ENCODE measurements at regions not wholly inside any gene's neighbourhood (a gene's known extent, or its start where the extent isn't known, plus 50 kb on each side); places are given as distances from the start of the nearest gene placed in this dataset.

GRCh38 chr4:41438931-41439297 is 99.0 kb upstream of the LIMCH1 start:
- Histone ChIP-seq H2BK120ac (replicated peaks; ENCODE audit: low read depth, low read length) (no peak overlapping the region), H3K27me3 (replicated peaks in 1 of 4; ENCODE audit: control insufficient read depth in 3 of 4, extremely low read depth in 1 of 4, insufficient read depth in 3 of 4, low read length in 3 of 4) (no peaks in the 10 kb centered on the region), H2BK20ac (ENCODE audit: low read length) (no peak overlapping the region), H4K91ac (replicated peaks; ENCODE audit: insufficient read length, low read length) (peak overlapping the region; percentile 36), H3K4me1 (replicated peaks in 1 of 4; ENCODE audit: control insufficient read depth in 3 of 4, insufficient read depth in 4 of 4, low read length in 3 of 4) (peaks cover 0 to 11% (median 3%) of the 10 kb centered on the region in 4 experiments; a peak in 6 of 7 replicates), H3K9me3 (ENCODE audit: insufficient read depth in 2 of 2, low read depth in 1 of 2, low read length in 1 of 2) (no peaks in the 10 kb centered on the region), H3K79me1 (ENCODE audit: low read depth, low read length) (no peaks in the 10 kb centered on the region), H3K23ac (ENCODE audit: insufficient read length) (no peak overlapping the region), H3K4me3 (ENCODE audit: extremely low read depth in 1 of 4, insufficient read depth in 2 of 4, low read depth in 3 of 4, low read length in 4 of 4) (no peak overlapping the region), H3K18ac (ENCODE audit: extremely low read depth, low read length) (no peak overlapping the region), H2BK5ac (ENCODE audit: low read depth, low read length) (0 out of 2 replicates have a peak overlapping the region, but pooled peaks have one; percentile 37), H2AK5ac (ENCODE audit: low read depth, low read length) (0 out of 2 replicates have a peak overlapping the region, but pooled peaks have one; percentile 54), H3K27ac (ENCODE audit: low read depth, low read length) (no peak overlapping the region), H4K8ac (ENCODE audit: extremely low read depth, insufficient read depth, low read length) (no peak overlapping the region), H2BK15ac (ENCODE audit: low read length) (no peak overlapping the region), H3K23me2 (ENCODE audit: low read depth, low read length) (no peaks in the 10 kb centered on the region; the same call in 1 of the 2 replicates), H3K36me3 (ENCODE audit: control insufficient read depth in 2 of 4, insufficient read depth in 4 of 4, low read length in 3 of 4) (no peaks in the 10 kb centered on the region), H3K14ac (ENCODE audit: insufficient read length) (no peak overlapping the region), H3K4me2 (ENCODE audit: insufficient read depth in 1 of 2, low read depth in 2 of 2, low read length in 2 of 2) (no peak overlapping the region), H3K4ac (replicated peaks; ENCODE audit: insufficient read length, low read depth, low read length) (no peak overlapping the region), H3K79me2 (ENCODE audit: control insufficient read depth in 1 of 2, insufficient read depth in 2 of 2, low read length in 2 of 2) (no peaks in the 10 kb centered on the region), H4K5ac (ENCODE audit: insufficient read length, low read depth, low read length) (no peak overlapping the region), H4K20me1 (replicated peaks in 1 of 2; ENCODE audit: control insufficient read depth in 1 of 2, insufficient read depth in 2 of 2, low read length in 2 of 2) (no peaks in the 10 kb centered on the region), H3K56ac (replicated peaks; ENCODE audit: insufficient read length, low read depth, low read length) (no peak overlapping the region), H2AFZ (ENCODE audit: low read length) (no peak overlapping the region), H2BK12ac (ENCODE audit: low read depth, low read length) (peak overlapping the region; percentile 86), H3K9ac (replicated peaks in 1 of 4; ENCODE audit: extremely low read depth in 1 of 4, low read depth in 3 of 4, low read length in 3 of 4) (no peak overlapping the region)
- CTCF ChIA-PET (ENCODE audit: partially characterized antibody): interaction anchor here (0.5 kb wide), 1 partner anchor 158 kb away, joined by 3 read pairs; no protein-coding TSS in a partner anchor
- TF ChIP-seq RXRA (IDR thresholded peaks at IDR 0.05; ENCODE audit: insufficient read depth, low read depth, low read length) (no peak), CBX8 (IDR thresholded peaks at IDR 0.05; ENCODE audit: borderline replicate concordance, low read depth, low read length) (no peak), E2F6 (IDR thresholded peaks at IDR 0.05) (no peak), RBBP5 (IDR thresholded peaks at IDR 0.05; ENCODE audit: borderline replicate concordance, low read depth, low read length) (no peak), ATF3 (IDR thresholded peaks at IDR 0.05; ENCODE audit: insufficient read depth, low read depth, low read length) (no peak), JUND (IDR thresholded peaks at IDR 0.05; ENCODE audit: low read length) (no peak), SRF (IDR thresholded peaks at IDR 0.05; ENCODE audit: low read depth, low read length) (no peak), SP4 (IDR thresholded peaks at IDR 0.05; ENCODE audit: low read length) (no peak), ATF2 (IDR thresholded peaks at IDR 0.05; ENCODE audit: low read length) (no peak), GABPA (IDR thresholded peaks at IDR 0.05; ENCODE audit: borderline replicate concordance, insufficient read depth, low read length) (no peak)
- no peak for FAIRE-seq
- WGBS, 2 experiments (ENCODE audit: extremely low coverage in 1 of 2, insufficient coverage in 1 of 2, insufficient read length in 1 of 2, insufficient replicate concordance in 2 of 2, low coverage in 1 of 2, low lambda C conversion rate in 2 of 2, missing lambda C conversion rate in 1 of 2): 89% methylated on average over 1 of the region's 1 CpG; no CpG with 5 or more reads in 1 of the 2 experiments
- no peak for DNase-seq (ENCODE audit: low read depth in 1 of 2, low spot score in 2 of 2)
- POLR2A ChIA-PET (ENCODE audit: partially characterized antibody): no interaction called here
